Neural progenitor cell (in vitro differentiated cells): ENCODE measurements at regions not wholly inside any gene's neighbourhood (a gene's known extent, or its start where the extent isn't known, plus 50 kb on each side); places are given as distances from the start of the nearest gene placed in this dataset.

Source experiments
- DNase-seq: peaks from one replicate; pipeline ENCODE4 v3.0.0-alpha.2; 2016; ENCODE audit warnings: low spot score
- H2AFZ ChIP-seq: fragments of 200-600 bp; sonication (generic); replicated peaks from 2 replicates; pipeline ENCODE4 v1.6.1; 2016; ENCODE audit warnings: antibody characterized with exemption
- H3F3A ChIP-seq: fragments of 200-600 bp; sonication (generic); 2 replicates; pipeline ENCODE4 v1.6.1; 2016; ENCODE audit warnings: antibody characterized with exemption, low read depth
- H3K27ac ChIP-seq: fragments of 200-600 bp; sonication (generic); 2 replicates; pipeline ENCODE4 v1.5.1; 2016; ENCODE audit warnings: mild to moderate bottlenecking
- H3K27me3 ChIP-seq: fragments of 200-600 bp; sonication (generic); 2 replicates; pipeline ENCODE4 v1.6.1; 2016; ENCODE audit warnings: mild to moderate bottlenecking, moderate library complexity
- H3K36me3 ChIP-seq: fragments of 200-600 bp; sonication (generic); 2 replicates; pipeline ENCODE4 v1.5.1; 2016
- H3K4me1 ChIP-seq: fragments of 200-600 bp; sonication (generic); 2 replicates; pipeline ENCODE4 v1.6.1; 2016; ENCODE audit warnings: mixed run types
- H3K4me2 ChIP-seq: fragments of 200-600 bp; sonication (generic); 2 replicates; pipeline ENCODE4 v1.6.1; 2016
- H3K4me3 ChIP-seq: fragments of 200-600 bp; sonication (generic); 2 replicates; pipeline ENCODE4 v1.5.1; 2016
- H3K79me2 ChIP-seq: fragments of 200-600 bp; sonication (generic); 2 replicates; pipeline ENCODE4 v1.6.1; 2016; ENCODE audit warnings: low read depth
- H3K9ac ChIP-seq: fragments of 200-600 bp; sonication (generic); 2 replicates; pipeline ENCODE4 v1.6.1; 2016
- H3K9me3 ChIP-seq: fragments of 200-600 bp; sonication (generic); 2 replicates; pipeline ENCODE4 v1.5.1; 2016; ENCODE audit warnings: low read depth
- H4K20me1 ChIP-seq: fragments of 200-600 bp; sonication (generic); 2 replicates; pipeline ENCODE4 v1.6.1; 2016; ENCODE audit warnings: low read depth
- H3K27ac Mint-ChIP-seq: 3 replicates; pipeline ENCODE4 v1.8.0; 2021; ENCODE audit warnings: mixed read lengths
- H3K27me3 Mint-ChIP-seq: 2 replicates; pipeline ENCODE4 v1.8.0; 2022; ENCODE audit warnings: low read depth, mild to moderate bottlenecking, inconsistent platforms, moderate library complexity, mixed read lengths; ENCODE audit not compliant: insufficient read depth
- H3K36me3 Mint-ChIP-seq: 3 replicates; pipeline ENCODE4 v1.8.0; 2021; ENCODE audit warnings: mixed read lengths
- H3K4me1 Mint-ChIP-seq: 3 replicates; pipeline ENCODE4 v1.8.0; 2021; ENCODE audit warnings: mixed read lengths
- H3K4me3 Mint-ChIP-seq: 3 replicates; pipeline ENCODE4 v1.8.0; 2021; ENCODE audit warnings: mild to moderate bottlenecking, moderate library complexity, mixed read lengths
- H3K9me3 Mint-ChIP-seq: 3 replicates; pipeline ENCODE4 v1.8.0; 2020; ENCODE audit warnings: mixed read lengths
- EZH2 ChIP-seq: fragments of 200-600 bp; sonication (generic); IDR thresholded peaks from 2 replicates; pipeline ENCODE4 v1.6.1; 2017; ENCODE audit warnings: antibody characterized with exemption, mild to moderate bottlenecking, moderate library complexity
- EZH2phosphoT487 ChIP-seq: fragments of 200-600 bp; sonication (generic); IDR thresholded peaks from 2 replicates; pipeline ENCODE4 v1.6.1; 2017; ENCODE audit warnings: antibody characterized with exemption
- TF ChIP-seq, protein P1 (sequence below): fragments of 200-600 bp; sonication (generic); IDR thresholded peaks from 2 replicates; pipeline ENCODE4 v1.5.1; 2017; ENCODE audit warnings: antibody characterized with exemption, mild to moderate bottlenecking

DNA sequence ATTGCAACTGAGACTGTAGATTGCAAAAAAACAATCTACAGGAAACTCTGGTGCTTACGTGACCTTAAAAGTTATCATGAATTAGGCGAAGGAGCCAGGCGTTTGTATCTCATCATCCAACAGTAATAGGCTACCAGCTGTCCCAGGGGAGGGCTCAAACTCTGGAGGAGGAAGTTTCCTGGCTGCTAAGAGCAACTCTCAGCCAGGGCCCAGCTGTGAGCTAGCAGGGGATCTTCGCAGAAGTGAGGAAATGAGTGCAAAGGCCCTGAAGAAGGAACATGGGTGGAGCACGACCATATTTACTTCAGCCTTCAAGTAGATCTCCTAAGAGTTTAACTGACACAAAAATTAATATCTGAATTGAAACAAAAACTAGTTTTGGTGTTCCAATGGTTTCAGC is 686.9 kb upstream of the MAP3K7 start:
- DNase-seq, result no peak

DNA sequence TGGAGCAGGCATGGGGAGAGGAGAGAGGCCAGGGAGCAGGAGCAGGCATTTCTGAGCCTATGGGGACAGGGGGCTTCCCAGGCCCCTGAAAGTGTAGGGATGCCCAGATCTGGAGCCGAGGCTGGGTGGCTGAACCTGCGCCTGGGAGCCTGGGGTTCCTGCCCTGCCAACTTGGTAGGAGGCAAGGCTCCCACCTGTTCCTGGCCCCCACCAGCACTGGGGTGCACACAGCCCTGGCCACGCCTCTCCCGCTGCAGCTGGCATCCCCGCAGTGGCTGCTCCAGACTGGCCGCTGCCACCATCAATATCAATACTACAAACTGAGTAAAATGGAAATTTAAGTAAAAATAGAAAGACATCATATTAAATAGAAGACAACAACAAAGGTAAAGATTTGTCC is 684.9 kb upstream of the MAP3K7 start:
- Histone ChIP-seq H3K4me1 (peaks cover 18% of the 10 kb centered on the region), H3K27me3 (no peaks in the 10 kb centered on the region), H3K27ac (no peak overlapping the region), H2AFZ (no peak overlapping the region), H3K9me3 (no peaks in the 10 kb centered on the region), H3K9ac (no peak overlapping the region), H3K4me2 (no peak overlapping the region), H3K4me3 (no peak overlapping the region), H4K20me1 (no peaks in the 10 kb centered on the region), H3K79me2 (no peaks in the 10 kb centered on the region), H3K36me3 (no peaks in the 10 kb centered on the region), H3F3A (peaks cover 7% of the 10 kb centered on the region)
- H3K4me3 Mint-ChIP-seq, result no peak overlapping the region
- peaks cover 16% of the 10 kb centered on the region for H3K4me1 Mint-ChIP-seq
- no peak for DNase-seq
- peaks cover 2% of the 10 kb centered on the region for H3K9me3 Mint-ChIP-seq
- TF ChIP-seq EZH2phosphoT487 (no peak), EZH2 (no peak)
- TF ChIP-seq, protein P1, sequence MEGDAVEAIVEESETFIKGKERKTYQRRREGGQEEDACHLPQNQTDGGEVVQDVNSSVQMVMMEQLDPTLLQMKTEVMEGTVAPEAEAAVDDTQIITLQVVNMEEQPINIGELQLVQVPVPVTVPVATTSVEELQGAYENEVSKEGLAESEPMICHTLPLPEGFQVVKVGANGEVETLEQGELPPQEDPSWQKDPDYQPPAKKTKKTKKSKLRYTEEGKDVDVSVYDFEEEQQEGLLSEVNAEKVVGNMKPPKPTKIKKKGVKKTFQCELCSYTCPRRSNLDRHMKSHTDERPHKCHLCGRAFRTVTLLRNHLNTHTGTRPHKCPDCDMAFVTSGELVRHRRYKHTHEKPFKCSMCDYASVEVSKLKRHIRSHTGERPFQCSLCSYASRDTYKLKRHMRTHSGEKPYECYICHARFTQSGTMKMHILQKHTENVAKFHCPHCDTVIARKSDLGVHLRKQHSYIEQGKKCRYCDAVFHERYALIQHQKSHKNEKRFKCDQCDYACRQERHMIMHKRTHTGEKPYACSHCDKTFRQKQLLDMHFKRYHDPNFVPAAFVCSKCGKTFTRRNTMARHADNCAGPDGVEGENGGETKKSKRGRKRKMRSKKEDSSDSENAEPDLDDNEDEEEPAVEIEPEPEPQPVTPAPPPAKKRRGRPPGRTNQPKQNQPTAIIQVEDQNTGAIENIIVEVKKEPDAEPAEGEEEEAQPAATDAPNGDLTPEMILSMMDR, result no peak
- no peaks in the 10 kb centered on the region for H3K36me3 Mint-ChIP-seq
- no peaks in the 10 kb centered on the region for H3K27me3 Mint-ChIP-seq
- no peak overlapping the region for H3K27ac Mint-ChIP-seq

More for the DNA sequence above, 686.9 kb upstream of the MAP3K7 start:
- Mint-ChIP-seq H3K4me3 (no peak overlapping the region), H3K9me3 (peaks cover 2% of the 10 kb centered on the region), H3K27ac (no peak overlapping the region), H3K4me1 (peaks cover 2% of the 10 kb centered on the region), H3K36me3 (no peaks in the 10 kb centered on the region), H3K27me3 (no peaks in the 10 kb centered on the region)
- no peak overlapping the region for H3K9ac ChIP-seq
- no peak for TF ChIP-seq EZH2phosphoT487
- TF ChIP-seq EZH2, result no peak
- TF ChIP-seq, protein P1, result no peak
- no peaks in the 10 kb centered on the region for H3K36me3 ChIP-seq
- no peak overlapping the region for H3K4me3 ChIP-seq
- H3K27ac ChIP-seq, result no peak overlapping the region
- H3K9me3 ChIP-seq, result no peaks in the 10 kb centered on the region
- no peak overlapping the region for H3K4me2 ChIP-seq
- no peaks in the 10 kb centered on the region for H4K20me1 ChIP-seq
- no peak overlapping the region for H2AFZ ChIP-seq
- no peaks in the 10 kb centered on the region for H3K27me3 ChIP-seq
- H3F3A ChIP-seq, result no peaks in the 10 kb centered on the region
- H3K4me1 ChIP-seq, result peaks cover 1% of the 10 kb centered on the region
- no peaks in the 10 kb centered on the region for H3K79me2 ChIP-seq

DNA sequence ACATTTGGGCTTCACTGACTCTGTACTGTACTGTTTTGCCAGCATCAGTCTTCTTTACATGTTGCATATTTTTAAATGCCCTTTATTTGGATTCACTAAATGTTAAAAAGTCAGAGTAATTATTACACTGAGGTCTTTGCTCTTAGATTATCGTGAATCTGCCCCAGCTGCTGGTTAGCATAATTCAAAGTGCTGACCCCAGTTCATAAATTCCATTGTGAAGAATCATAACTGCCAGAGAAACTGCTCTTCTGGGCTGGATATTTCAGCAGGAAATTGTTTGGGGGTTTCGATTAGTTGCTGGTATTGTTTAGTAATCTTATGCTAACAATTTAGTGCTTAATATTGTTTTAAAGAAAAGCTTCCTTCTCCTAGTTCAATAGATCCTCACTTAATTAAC is 682.1 kb upstream of the MAP3K7 start:
- Histone ChIP-seq H3K9ac (no peak overlapping the region), H3F3A (peaks cover 7% of the 10 kb centered on the region), H2AFZ (no peak overlapping the region), H3K4me2 (no peak overlapping the region), H3K4me3 (no peak overlapping the region), H3K79me2 (no peaks in the 10 kb centered on the region), H3K9me3 (no peaks in the 10 kb centered on the region), H3K36me3 (no peaks in the 10 kb centered on the region), H3K27me3 (no peaks in the 10 kb centered on the region), H4K20me1 (no peaks in the 10 kb centered on the region), H3K27ac (no peak overlapping the region), H3K4me1 (peaks cover 23% of the 10 kb centered on the region)
- no peak for TF ChIP-seq EZH2
- TF ChIP-seq EZH2phosphoT487, result no peak
- TF ChIP-seq, protein P1, result no peak
- peaks cover 21% of the 10 kb centered on the region for H3K4me1 Mint-ChIP-seq
- H3K9me3 Mint-ChIP-seq, result peaks cover 2% of the 10 kb centered on the region
- no peaks in the 10 kb centered on the region for H3K27me3 Mint-ChIP-seq
- DNase-seq, result no peak
- no peaks in the 10 kb centered on the region for H3K36me3 Mint-ChIP-seq
- no peak overlapping the region for H3K4me3 Mint-ChIP-seq
- H3K27ac Mint-ChIP-seq, result no peak overlapping the region

DNA sequence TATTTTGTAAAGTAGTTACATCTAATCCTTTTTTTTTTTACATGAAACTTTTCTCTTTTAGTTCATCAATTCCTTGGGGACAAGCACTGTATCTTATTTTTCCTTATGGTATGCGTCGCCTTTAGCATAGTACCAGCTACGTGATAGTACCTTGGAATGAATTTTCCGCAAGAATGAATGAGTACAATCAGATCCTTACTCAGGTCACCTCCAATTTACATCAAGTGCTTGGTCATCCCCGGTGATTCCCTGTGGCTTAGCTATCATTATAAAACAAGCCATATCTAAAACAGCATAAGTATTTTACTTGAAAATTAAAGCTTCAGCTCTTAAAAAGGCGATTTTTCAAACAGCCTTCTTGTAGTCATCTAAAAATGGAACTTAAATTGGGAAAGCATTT is 680.4 kb upstream of the MAP3K7 start:
- H4K20me1 ChIP-seq, result no peaks in the 10 kb centered on the region
- H3F3A ChIP-seq, result peaks cover 7% of the 10 kb centered on the region
- H3K36me3 Mint-ChIP-seq, result no peaks in the 10 kb centered on the region
- no peaks in the 10 kb centered on the region for H3K27me3 Mint-ChIP-seq
- peaks cover 23% of the 10 kb centered on the region for H3K4me1 ChIP-seq
- H3K36me3 ChIP-seq, result no peaks in the 10 kb centered on the region
- no peaks in the 10 kb centered on the region for H3K9me3 ChIP-seq
- no peak overlapping the region for H2AFZ ChIP-seq
- no peak overlapping the region for H3K9ac ChIP-seq
- H3K27ac Mint-ChIP-seq, result no peak overlapping the region
- TF ChIP-seq, protein P1, result no peak
- no peak for TF ChIP-seq EZH2phosphoT487
- no peak for TF ChIP-seq EZH2
- DNase-seq, result peak; percentile 83
- no peak overlapping the region for H3K4me3 ChIP-seq
- no peaks in the 10 kb centered on the region for H3K79me2 ChIP-seq
- H3K4me3 Mint-ChIP-seq, result no peak overlapping the region
- H3K27me3 ChIP-seq, result no peaks in the 10 kb centered on the region
- H3K27ac ChIP-seq, result peak overlapping the region; percentile 14
- H3K4me2 ChIP-seq, result peak overlapping the region; percentile 50
- H3K4me1 Mint-ChIP-seq, result peaks cover 21% of the 10 kb centered on the region
- peaks cover 2% of the 10 kb centered on the region for H3K9me3 Mint-ChIP-seq
